H9 (cell line): ENCODE measurements at regions not wholly inside any gene's neighbourhood (a gene's known extent, or its start where the extent isn't known, plus 50 kb on each side); places are given as distances from the start of the nearest gene placed in this dataset.

Experiments used
- DNase-seq: peaks from one replicate; pipeline ENCODE4 v3.0.0-alpha.2; 2017
- H2AFZ ChIP-seq: one replicate; pipeline ENCODE4 v1.6.1; 2013; ENCODE audit warnings: mild to moderate bottlenecking, low read length, control low read depth, moderate library complexity
- H2AK5ac ChIP-seq: 2 replicates; pipeline ENCODE4 v1.6.1; 2013; ENCODE audit warnings: low read length, control low read depth, mixed read lengths; ENCODE audit not compliant: insufficient read length
- H2BK120ac ChIP-seq: one replicate; pipeline ENCODE4 v1.6.1; 2013; ENCODE audit warnings: low read depth, mild to moderate bottlenecking, low read length, control low read depth, inconsistent platforms; ENCODE audit not compliant: poor library complexity, severe bottlenecking
- H2BK12ac ChIP-seq: 2 replicates; pipeline ENCODE4 v1.6.1; 2013; ENCODE audit warnings: low read length, control low read depth, mixed read lengths, low read depth; ENCODE audit not compliant: insufficient read length
- H2BK15ac ChIP-seq: 2 replicates; pipeline ENCODE4 v1.6.1; 2013; ENCODE audit warnings: low read depth, low read length, control low read depth
- H2BK20ac ChIP-seq: one replicate; pipeline ENCODE4 v1.6.1; 2013; ENCODE audit warnings: low read depth, mild to moderate bottlenecking, low read length, control low read depth, inconsistent platforms; ENCODE audit not compliant: poor library complexity, severe bottlenecking
- H2BK5ac ChIP-seq: 2 replicates; pipeline ENCODE4 v1.6.1; 2013; ENCODE audit warnings: low read length, control low read depth, mixed read lengths; ENCODE audit not compliant: insufficient read length
- H3K14ac ChIP-seq: 2 replicates; pipeline ENCODE4 v1.6.1; 2013; ENCODE audit warnings: low read length, control low read depth; ENCODE audit not compliant: insufficient read depth
- H3K18ac ChIP-seq: 2 replicates; pipeline ENCODE4 v1.6.1; 2013; ENCODE audit warnings: low read depth, mild to moderate bottlenecking, mixed read lengths, low read length, control low read depth; ENCODE audit not compliant: insufficient read length
- H3K23ac ChIP-seq: 2 replicates; pipeline ENCODE4 v1.6.1; 2013; ENCODE audit warnings: low read length, control low read depth, mixed read lengths, low read depth; ENCODE audit not compliant: insufficient read length
- H3K23me2 ChIP-seq: 2 replicates; pipeline ENCODE4 v1.6.1; 2013; ENCODE audit warnings: low read depth, mild to moderate bottlenecking, mixed read lengths, low read length, control low read depth; ENCODE audit not compliant: insufficient read length, poor library complexity, severe bottlenecking
- H3K27ac ChIP-seq: 2 replicates; pipeline ENCODE4 v1.5.1; 2013; ENCODE audit warnings: low read length, control low read depth, mixed read lengths, low read depth; ENCODE audit not compliant: insufficient read length
- H3K27me3 ChIP-seq: 2 replicates; pipeline ENCODE4 v1.6.1; 2013; ENCODE audit warnings: low read length, control low read depth, inconsistent platforms; ENCODE audit not compliant: insufficient read depth
- H3K4ac ChIP-seq: 2 replicates; pipeline ENCODE4 v1.6.1; 2013; ENCODE audit warnings: low read depth, mild to moderate bottlenecking, control low read depth, inconsistent platforms, low read length, moderate library complexity
- H3K4me1 ChIP-seq: 2 replicates; pipeline ENCODE4 v1.6.1; 2013; ENCODE audit warnings: low read length, control low read depth, inconsistent platforms; ENCODE audit not compliant: insufficient read depth
- H3K4me2 ChIP-seq: 2 replicates; pipeline ENCODE4 v1.6.1; 2013; ENCODE audit warnings: low read length, control low read depth, mixed read lengths; ENCODE audit not compliant: insufficient read length, insufficient read depth
- H3K56ac ChIP-seq: 2 replicates; pipeline ENCODE4 v1.6.1; 2013; ENCODE audit warnings: low read depth, mild to moderate bottlenecking, mixed read lengths, low read length, control low read depth; ENCODE audit not compliant: insufficient read length
- H3K79me1 ChIP-seq: 2 replicates; pipeline ENCODE4 v1.6.1; 2013; ENCODE audit warnings: low read depth, mild to moderate bottlenecking, moderate library complexity, low read length, control low read depth, inconsistent platforms; ENCODE audit not compliant: insufficient read depth, poor library complexity, severe bottlenecking
- H3K79me2 ChIP-seq: 2 replicates; pipeline ENCODE4 v1.6.1; 2013; ENCODE audit warnings: low read length, control low read depth, inconsistent platforms; ENCODE audit not compliant: insufficient read depth
- H3K9ac ChIP-seq: 2 replicates; pipeline ENCODE4 v1.6.1; 2013; ENCODE audit warnings: low read length, control low read depth, mixed read lengths; ENCODE audit not compliant: insufficient read length; ENCODE audit errors: extremely low read depth
- H3K9me3 ChIP-seq: one replicate; pipeline ENCODE4 v1.6.1; 2013; ENCODE audit warnings: low read depth, low read length, inconsistent platforms; ENCODE audit not compliant: control insufficient read depth
- H3T11ph ChIP-seq: one replicate; pipeline ENCODE4 v1.6.1; 2013; ENCODE audit warnings: mild to moderate bottlenecking, low read length, control low read depth, inconsistent platforms
- H4K20me1 ChIP-seq: one replicate; pipeline ENCODE4 v1.6.1; 2013; ENCODE audit not compliant: control insufficient read depth, insufficient read length, insufficient read depth
- H4K5ac ChIP-seq: 2 replicates; pipeline ENCODE4 v1.6.1; 2013; ENCODE audit warnings: low read depth, mild to moderate bottlenecking, mixed read lengths, low read length, control low read depth; ENCODE audit not compliant: insufficient read length
- H4K8ac ChIP-seq: replicated peaks from 2 replicates; pipeline ENCODE4 v1.6.1; 2013; ENCODE audit warnings: low read length, control low read depth, mixed read lengths, low read depth; ENCODE audit not compliant: insufficient read length
- H4K91ac ChIP-seq: 2 replicates; pipeline ENCODE4 v1.6.1; 2013; ENCODE audit warnings: low read depth, mild to moderate bottlenecking, moderate library complexity, mixed read lengths, low read length, control low read depth; ENCODE audit not compliant: insufficient read length
- H3K27ac Mint-ChIP-seq, 3 experiments: 2 replicates in 2 of 3; 3 replicates in 1 of 3; pipeline ENCODE4 v1.8.0; 2020 to 2021; ENCODE audit warnings: mixed read lengths in 3 of 3, mild to moderate bottlenecking in 1 of 3, moderate library complexity in 1 of 3
- H3K27me3 Mint-ChIP-seq: 2 replicates; pipeline ENCODE4 v1.8.0; 2021; ENCODE audit warnings: low read depth, mild to moderate bottlenecking, moderate library complexity, mixed read lengths
- H3K36me3 Mint-ChIP-seq, 3 experiments: 2 replicates in 2 of 3; 3 replicates in 1 of 3; pipeline ENCODE4 v1.8.0; 2020 to 2021; ENCODE audit warnings: low read depth in 3 of 3, mixed read lengths in 3 of 3; ENCODE audit not compliant: insufficient read depth in 1 of 3
- H3K4me1 Mint-ChIP-seq, 2 experiments: 2 replicates each; pipeline ENCODE4 v1.8.0; 2020; ENCODE audit warnings: mixed read lengths in 2 of 2
- H3K4me3 Mint-ChIP-seq, 2 experiments: 2 replicates in 1 of 2; 3 replicates in 1 of 2; pipeline ENCODE4 v1.8.0; 2020 to 2021; ENCODE audit warnings: mild to moderate bottlenecking in 2 of 2, mixed read lengths in 2 of 2, moderate library complexity in 1 of 2
- H3K9me3 Mint-ChIP-seq, 2 experiments: 2 replicates in 1 of 2; 3 replicates in 1 of 2; pipeline ENCODE4 v1.8.0; 2020; ENCODE audit warnings: mild to moderate bottlenecking in 2 of 2, mixed read lengths in 2 of 2, moderate library complexity in 1 of 2
- CTCF ChIP-seq: fragments of 200-600 bp; sonication (generic); conservative IDR thresholded peaks from 3 replicates; pipeline ENCODE4 v1.8.0; 2021; ENCODE audit warnings: antibody characterized with exemption, mild to moderate bottlenecking
- WGBS: extraction: QIAGEN DNeasy Blood & Tissue Kit; methylation state at CpG from one replicate; pipeline ENCODE4 v1.1.7; 2013; ENCODE audit warnings: missing lambda C conversion rate, low lambda C conversion rate, mixed read lengths; ENCODE audit not compliant: insufficient read length; ENCODE audit errors: extremely low coverage; 5-methylcytosine and 5-hydroxymethylcytosine counted together

- no peak overlapping the region for H3K27ac Mint-ChIP-seq
- no peak for TF ChIP-seq CTCF
- H3K23me2 ChIP-seq: no peaks in the 10 kb centered on the region
- peaks cover 16 to 28% of the 10 kb centered on the region in 2 experiments for H3K4me1 Mint-ChIP-seq
- H3K36me3 Mint-ChIP-seq: no peaks in the 10 kb centered on the region; a peak in 1 of 7 replicates
- no peak overlapping the region for H3K9ac ChIP-seq
- H3K27ac ChIP-seq: no peak overlapping the region
- H2BK15ac ChIP-seq: no peak overlapping the region
- no peaks in the 10 kb centered on the region for H3K4me1 ChIP-seq
- no peak overlapping the region for H2BK5ac ChIP-seq
- no peak overlapping the region for H3K18ac ChIP-seq
- H3T11ph ChIP-seq: no peak overlapping the region
- peaks cover 0 to 6% of the 10 kb centered on the region in 2 experiments; a peak in 1 of 5 replicates for H3K9me3 Mint-ChIP-seq
- no peak overlapping the region for H2BK12ac ChIP-seq
- H3K14ac ChIP-seq: no peak overlapping the region
- no peak overlapping the region for H4K8ac ChIP-seq
- no peak overlapping the region for H3K56ac ChIP-seq
- no peak overlapping the region for H2BK120ac ChIP-seq
- H3K4me2 ChIP-seq: no peak overlapping the region
- no peak for DNase-seq
- H3K9me3 ChIP-seq: no peaks in the 10 kb centered on the region
- no peak overlapping the region for H3K4ac ChIP-seq
- no peak overlapping the region for H2BK20ac ChIP-seq
- no peaks in the 10 kb centered on the region for H3K79me2 ChIP-seq
- H2AFZ ChIP-seq: no peak overlapping the region
- no peaks in the 10 kb centered on the region for H3K27me3 ChIP-seq
- no CpG with 5 or more reads among the region's 5 CpGs for WGBS
- no peaks in the 10 kb centered on the region for H3K79me1 ChIP-seq
- H4K5ac ChIP-seq: no peak overlapping the region
- no peak overlapping the region for H4K91ac ChIP-seq
- no peaks in the 10 kb centered on the region for H4K20me1 ChIP-seq
- H3K4me3 Mint-ChIP-seq: no peak overlapping the region
- no peaks in the 10 kb centered on the region for H3K27me3 Mint-ChIP-seq
- no peak overlapping the region for H2AK5ac ChIP-seq
- H3K23ac ChIP-seq: no peak overlapping the region
Measured at GRCh38 chr3:70726096-70726938, 413.9 kb upstream of the MDFIC2 start.
